NT2/D1 (cell line): ENCODE measurements at regions not wholly inside any gene's neighbourhood (a gene's known extent, or its start where the extent isn't known, plus 50 kb on each side); places are given as distances from the start of the nearest gene placed in this dataset.

ENCODE experiments used
- SUZ12 ChIP-seq: IDR thresholded peaks from 2 replicates; pipeline ENCODE4 v1.6.1; 2011; ENCODE audit not compliant: insufficient read length, insufficient read depth; ENCODE audit errors: extremely low read depth
- YY1 ChIP-seq: IDR thresholded peaks from 2 replicates; pipeline ENCODE4 v1.6.1; 2011; ENCODE audit not compliant: insufficient read length, insufficient read depth
- ZNF274 ChIP-seq: IDR thresholded peaks from 2 replicates; pipeline ENCODE4 v1.6.1; 2011; ENCODE audit warnings: mild to moderate bottlenecking, low read depth, low read length

DNA sequence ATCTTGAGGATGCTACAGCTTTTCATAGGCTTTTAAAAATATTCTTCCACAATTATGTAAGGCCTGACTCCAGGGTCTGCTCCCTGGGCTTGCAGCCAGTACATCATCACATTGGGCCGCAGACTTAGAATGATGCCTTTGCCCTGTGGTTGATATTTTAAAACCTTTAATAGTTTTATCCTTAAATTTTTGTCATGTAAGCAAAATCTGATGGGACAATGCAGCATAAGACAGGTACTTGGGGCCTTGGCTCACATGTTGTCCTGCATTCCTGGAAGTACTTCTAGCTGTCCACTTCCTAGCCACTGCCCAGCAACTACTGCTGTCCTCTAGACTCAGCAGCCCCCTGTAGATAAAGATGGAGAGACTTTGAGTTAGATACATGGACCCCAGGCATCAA lies 197.3 kb upstream of the SLITRK3 start:
- TF ChIP-seq YY1 (no peak), SUZ12 (no peak), ZNF274 (no peak)
